ENCODE measurements at regions not wholly inside any gene's neighbourhood (a gene's known extent, or its start where the extent isn't known, plus 50 kb on each side); places are given as distances from the start of the nearest gene placed in this dataset.

GRCh38 chr17:72511874-72512273, 391.1 kb downstream of the SOX9 start:
- no peak for TF ChIP-seq ZNF512 (CRISPR knock-in tag; IDR thresholded peaks at IDR 0.05; ENCODE audit: borderline replicate concordance)
- no peak for TF ChIP-seq PREB (CRISPR knock-in tag; IDR thresholded peaks at IDR 0.05; ENCODE audit: borderline replicate concordance)
- peak; percentile 61; the same call in 1 of the 2 replicates for TF ChIP-seq USF2 (CRISPR knock-in tag; IDR thresholded peaks at IDR 0.05)
- no peak for TF ChIP-seq ETV6 (CRISPR knock-in tag; IDR thresholded peaks at IDR 0.05)
- TF ChIP-seq NFYB (CRISPR knock-in tag; conservative IDR thresholded peaks at IDR 0.05; ENCODE audit: low read depth): no peak
- no peak for TF ChIP-seq CTCF (IDR thresholded peaks at IDR 0.05)
- TF ChIP-seq MAX (CRISPR knock-in tag; IDR thresholded peaks at IDR 0.05): no peak
- TF ChIP-seq ZNF317 (CRISPR knock-in tag; IDR thresholded peaks at IDR 0.05; ENCODE audit: borderline replicate concordance, low read depth): no peak
- no peak for TF ChIP-seq GTF2I (CRISPR knock-in tag; conservative IDR thresholded peaks at IDR 0.05)
- TF ChIP-seq ZNF121 (CRISPR knock-in tag; IDR thresholded peaks at IDR 0.05): no peak

All from WTC11 (cell line).